PC-3 (cell line): ENCODE measurements at regions not wholly inside any gene's neighbourhood (a gene's known extent, or its start where the extent isn't known, plus 50 kb on each side); places are given as distances from the start of the nearest gene placed in this dataset.

ENCODE experiments used
- CTCF ChIP-seq: fragments of 300-600 bp; sonication (generic); conservative IDR thresholded peaks from 2 replicates; pipeline ENCODE4 v1.5.1; 2017; ENCODE audit warnings: antibody characterized with exemption, low read depth, mild to moderate bottlenecking, low read length
- EZH2 ChIP-seq: fragments of 300-600 bp; sonication (generic); IDR thresholded peaks from one replicate; pipeline ENCODE4 v1.6.1; 2017; ENCODE audit warnings: antibody characterized with exemption, mild to moderate bottlenecking, low read length; ENCODE audit not compliant: unreplicated experiment

GRCh38 chr4:43103048-43103447 is 210.5 kb downstream of the GRXCR1 start:
- TF ChIP-seq CTCF = no peak
- no peak for TF ChIP-seq EZH2
